GM21825 (cell line): ENCODE measurements at regions not wholly inside any gene's neighbourhood (a gene's known extent, or its start where the extent isn't known, plus 50 kb on each side); places are given as distances from the start of the nearest gene placed in this dataset.
"Not testable (repeated sequence)": the region's sequence is repeated elsewhere in the genome, so short reads cannot be mapped to it uniquely, and the experiment has no call there.

Experiments
- ATAC-seq: cut with Tn5 transposase; IDR thresholded peaks from one replicate; pipeline ENCODE4 v1.9.1; 2021; ENCODE audit warnings: mild to moderate bottlenecking, moderate library complexity; ENCODE audit not compliant: unreplicated experiment

- ATAC-seq = no peak
These were observed 352.4 kb downstream of the GALC start for GRCh38 chr14:87640553-87640952.

DNA sequence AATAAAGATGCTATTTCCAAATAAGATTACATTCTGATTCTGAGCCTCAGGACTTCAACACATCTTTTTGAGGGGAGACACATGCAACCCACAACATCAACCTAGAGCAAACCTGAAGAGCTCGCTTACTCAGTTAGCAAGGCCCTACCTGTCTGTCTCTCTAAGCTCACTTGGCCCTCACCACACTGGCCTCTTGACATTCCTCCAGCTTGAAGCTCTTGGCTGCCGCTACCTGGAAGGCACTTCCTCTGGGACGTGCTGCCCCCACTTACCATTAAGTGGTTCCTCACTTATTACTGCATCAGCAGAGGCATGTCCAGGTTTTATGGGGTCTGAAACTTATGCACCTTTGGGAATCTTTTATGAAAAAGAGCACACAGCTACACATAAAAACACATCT lies 354.8 kb downstream of the GALC start:
- no peak for ATAC-seq

DNA sequence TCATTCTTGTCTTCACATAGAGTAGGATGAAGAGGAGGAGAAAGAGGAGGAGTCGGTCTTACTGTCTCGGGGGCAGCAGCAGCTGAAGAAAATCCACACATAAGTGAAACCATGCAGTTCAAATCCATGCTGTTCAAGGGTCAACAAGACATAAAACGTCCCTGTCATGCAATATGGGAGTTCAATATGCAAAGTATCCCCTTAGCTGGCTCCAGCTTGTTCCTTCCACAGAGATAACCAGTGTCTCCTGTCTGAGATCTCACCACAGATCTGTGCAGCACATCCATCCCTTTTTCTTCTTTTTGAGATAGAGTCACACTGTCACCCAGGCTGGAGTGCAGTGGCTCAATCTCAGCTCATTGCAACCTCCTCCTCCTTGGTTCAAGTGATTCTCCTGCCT lies 357.5 kb downstream of the GALC start:
- ATAC-seq = no peak

DNA sequence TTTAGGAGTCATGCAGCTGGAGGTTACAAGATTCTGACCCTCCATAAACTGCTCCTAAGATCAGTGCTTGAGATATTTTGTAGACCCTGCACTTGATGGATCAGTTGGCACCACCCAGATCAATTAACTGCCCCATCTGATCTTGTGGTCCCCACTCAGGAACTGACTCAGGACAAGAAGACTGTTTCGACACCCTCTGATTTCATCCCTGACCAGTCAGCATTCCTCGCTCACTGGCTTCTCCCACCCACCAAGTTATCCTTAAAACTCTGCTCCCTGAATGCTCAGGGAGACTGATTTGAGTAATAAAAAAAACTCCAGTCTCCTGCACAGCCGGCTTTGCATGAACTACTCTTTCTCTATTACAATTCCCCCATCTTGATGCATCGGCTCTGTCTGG lies 360.2 kb downstream of the GALC start:
- no peak for ATAC-seq

DNA sequence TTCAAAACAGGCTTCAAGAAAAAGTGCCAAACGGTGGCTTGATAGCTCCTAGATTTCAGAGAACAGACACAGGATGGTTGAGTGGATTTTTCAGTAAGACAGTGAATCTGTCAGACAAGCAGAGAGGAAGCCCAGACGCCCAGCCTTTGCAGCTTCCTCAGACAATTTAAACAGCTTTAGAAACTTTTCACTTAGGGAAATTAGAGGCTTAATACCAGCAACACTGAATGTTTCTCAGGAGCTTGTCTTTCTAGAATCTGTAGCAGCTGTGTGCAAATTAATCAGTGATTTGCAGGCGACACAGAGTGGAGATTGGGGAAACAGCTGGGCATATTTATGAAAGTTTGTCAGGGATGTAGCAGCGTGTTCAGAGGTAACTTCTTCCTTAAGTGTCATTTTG lies 362.1 kb downstream of the GALC start:
- ATAC-seq = no peak

DNA sequence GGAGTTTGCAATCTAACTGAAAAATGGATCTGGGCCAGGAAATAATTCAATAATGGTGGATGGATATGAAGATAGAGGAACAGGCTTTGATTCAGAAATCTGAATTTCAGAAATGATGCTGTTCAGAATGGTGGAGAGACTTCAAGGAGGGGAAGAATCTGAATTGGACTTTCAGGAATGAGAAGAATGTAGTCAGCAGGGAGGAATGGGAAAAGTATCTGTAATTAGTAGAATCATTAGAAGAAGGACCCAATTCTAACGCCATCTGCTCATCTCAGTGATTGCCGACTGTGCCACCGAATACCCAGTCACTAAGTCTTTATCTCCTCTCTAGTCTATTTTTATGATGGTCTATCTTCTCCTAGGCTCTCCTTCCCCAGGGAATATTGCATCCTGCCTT lies 363.2 kb downstream of the GALC start:
- ATAC-seq = no peak

- ATAC-seq = no peak
These were observed 364.2 kb downstream of the GALC start for GRCh38 chr14:87628780-87629179.

DNA sequence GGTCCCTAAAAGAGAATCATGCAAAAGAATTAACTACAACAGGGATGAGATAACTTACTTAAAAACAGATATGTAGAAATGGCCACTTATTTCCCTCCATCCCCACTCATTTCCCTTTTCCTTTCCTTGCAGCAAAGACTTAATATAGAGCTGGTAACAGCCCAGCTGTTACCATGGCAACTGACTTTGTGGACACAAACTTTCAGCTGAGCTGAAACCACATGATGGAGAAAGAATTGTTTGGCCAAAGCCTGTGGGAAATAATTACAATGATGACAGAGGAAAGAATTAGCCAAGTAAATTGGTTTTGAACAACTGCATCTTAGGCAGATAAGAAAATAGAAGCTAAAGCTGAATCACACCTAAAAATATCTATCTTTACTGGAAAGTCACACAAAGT lies 364.9 kb downstream of the GALC start:
- no peak for ATAC-seq

- ATAC-seq = no peak
These were observed 366.7 kb downstream of the GALC start for GRCh38 chr14:87626266-87626665.

GRCh38 chr14:87623616-87624015 lies 369.4 kb downstream of the GALC start:
- ATAC-seq = no peak

GRCh38 chr14:87617079-87617478 lies 375.9 kb downstream of the GALC start:
- no peak for ATAC-seq

GRCh38 chr14:87615822-87616679 lies 376.9 kb downstream of the GALC start:
- peak; percentile 82 for ATAC-seq

DNA sequence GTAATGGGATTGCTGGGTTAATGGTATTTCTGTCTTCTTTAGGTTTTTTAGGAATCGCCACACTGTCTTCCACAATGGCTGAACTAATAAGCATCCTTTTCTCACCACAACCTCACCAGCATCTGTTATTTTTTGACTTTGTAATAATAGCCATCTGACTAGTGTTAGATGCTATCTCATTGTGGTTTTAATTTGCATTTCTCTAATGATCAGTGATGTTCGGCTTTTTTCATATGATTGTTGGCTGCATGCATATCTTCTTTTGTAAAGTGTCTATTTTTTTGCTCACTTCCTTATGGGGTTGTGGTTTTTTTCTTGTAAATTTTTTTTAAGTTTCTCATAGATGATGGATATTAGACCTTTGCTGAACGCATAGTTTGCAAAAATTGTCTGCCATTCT lies 377.9 kb downstream of the GALC start:
- ATAC-seq = no peak

- ATAC-seq = no peak
These were observed 379.1 kb downstream of the GALC start for GRCh38 chr14:87613881-87614280.

GRCh38 chr14:87607056-87607455 lies 385.9 kb downstream of the GALC start:
- not testable (repeated sequence) for ATAC-seq

DNA sequence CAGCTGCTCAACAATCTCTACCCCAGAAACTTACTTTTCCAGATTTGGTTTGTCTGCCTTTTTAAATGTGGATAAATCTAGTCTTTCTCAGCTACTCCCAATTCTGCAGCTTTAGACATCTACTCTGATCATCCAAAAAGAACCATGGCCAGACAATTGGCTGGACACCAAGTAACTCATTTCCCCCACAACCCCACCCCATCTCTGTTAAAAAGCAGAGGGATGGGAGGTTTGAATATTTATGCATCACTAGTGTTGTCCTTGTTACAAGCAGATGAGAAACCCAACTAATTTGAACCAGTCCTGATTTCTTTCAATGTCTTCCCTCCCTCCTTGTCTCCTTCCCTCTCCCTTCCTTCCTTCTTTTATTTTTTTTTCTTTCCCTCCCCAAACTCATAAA lies 391.9 kb downstream of the GALC start:
- ATAC-seq = no peak

- no peak for ATAC-seq
These were observed 392.7 kb downstream of the GALC start for GRCh38 chr14:87600240-87600639.

DNA sequence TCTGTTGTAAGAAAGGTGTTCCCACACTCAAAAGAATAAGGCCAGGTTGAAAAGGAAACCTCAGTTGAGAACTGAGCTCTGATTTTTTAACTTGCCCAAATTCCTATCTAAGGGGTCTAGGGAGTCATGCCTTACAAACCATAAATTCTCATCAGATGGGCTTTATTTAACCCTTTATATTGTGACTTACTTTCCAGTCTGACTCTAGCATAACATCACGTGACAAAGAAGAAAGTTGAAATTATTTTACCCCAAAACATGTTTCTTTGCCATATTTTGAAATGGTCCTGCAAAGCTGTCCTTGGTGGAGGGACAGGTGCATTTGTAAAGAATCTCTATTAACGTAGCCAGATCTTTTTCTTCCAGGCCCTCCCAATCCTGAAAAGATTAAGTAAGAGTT lies 411.7 kb downstream of the GALC start:
- ATAC-seq = no peak

- no peak for ATAC-seq
These were observed 413.9 kb downstream of the GALC start for GRCh38 chr14:87579036-87579435.

GRCh38 chr14:87575378-87575777 lies 417.6 kb downstream of the GALC start:
- ATAC-seq = no peak

DNA sequence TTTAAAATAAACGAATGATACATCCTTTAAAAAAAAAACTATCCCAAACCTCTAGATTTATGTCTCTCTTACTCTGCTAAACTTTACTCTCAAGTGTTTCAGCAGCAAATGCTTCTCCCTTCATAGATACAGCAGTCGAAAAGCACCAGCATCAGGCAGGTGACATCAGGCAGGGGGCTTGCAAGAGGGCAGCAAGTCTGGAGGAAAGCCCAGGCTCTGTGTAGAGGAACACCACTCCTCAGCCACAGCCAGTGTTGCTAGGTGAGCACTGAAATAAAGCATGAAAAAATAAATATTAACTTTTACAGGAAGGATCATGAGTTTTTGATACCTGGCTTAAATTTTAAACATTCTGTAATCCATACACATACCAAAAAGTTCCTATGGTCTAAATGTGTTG lies 419.4 kb downstream of the GALC start:
- ATAC-seq = no peak

DNA sequence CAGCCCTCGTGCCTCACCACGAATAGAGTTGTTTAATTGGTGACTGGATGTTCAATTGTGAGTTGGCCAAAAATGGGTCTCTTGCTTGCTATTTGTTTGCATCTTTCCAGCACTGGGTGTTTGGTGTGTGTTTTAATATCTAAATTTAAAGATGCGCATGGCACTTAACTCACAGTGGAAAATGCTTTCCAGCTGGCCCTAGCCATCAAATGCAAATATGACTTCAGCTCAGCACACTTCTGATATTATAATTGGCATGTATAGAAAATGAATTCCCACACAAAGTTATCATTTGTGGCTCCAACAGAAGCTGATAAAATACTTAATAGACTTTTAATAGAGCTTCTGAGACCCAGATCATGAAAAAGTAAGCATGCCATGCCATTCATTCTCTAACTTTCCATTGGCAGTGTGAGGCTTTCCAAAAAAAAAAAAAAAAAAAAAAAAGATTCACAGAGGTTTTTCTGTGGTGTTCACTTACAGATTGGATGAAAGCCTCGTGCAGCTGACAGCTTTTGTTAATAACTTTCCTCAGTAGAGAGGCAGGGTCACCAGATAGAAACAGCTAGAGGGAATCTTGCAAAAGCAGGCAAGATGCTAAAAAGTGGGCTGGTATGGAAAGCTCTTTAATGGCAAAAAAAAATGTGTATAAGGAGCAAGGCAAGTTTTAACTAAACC lies 425.2 kb downstream of the GALC start:
- ATAC-seq = no peak
